Kidney epithelial cell (primary cell): ENCODE measurements at regions not wholly inside any gene's neighbourhood (a gene's known extent, or its start where the extent isn't known, plus 50 kb on each side); places are given as distances from the start of the nearest gene placed in this dataset.

Source experiments
- DNase-seq: peaks from one replicate; pipeline ENCODE4 v3.0.0-alpha.2; 2010; ENCODE audit warnings: low read depth
- H3K27me3 ChIP-seq: 2 replicates; pipeline ENCODE4 v1.6.0; 2011; ENCODE audit warnings: low read length; ENCODE audit not compliant: control insufficient read depth, insufficient read depth
- H3K36me3 ChIP-seq: 2 replicates; pipeline ENCODE4 v1.5.1; 2011; ENCODE audit warnings: low read length; ENCODE audit not compliant: control insufficient read depth, insufficient read depth
- H3K4me3 ChIP-seq: 2 replicates; pipeline ENCODE4 v1.5.1; 2011; ENCODE audit warnings: low read depth, mild to moderate bottlenecking, control low read depth, low read length
- CTCF ChIP-seq: IDR thresholded peaks from 2 replicates; pipeline ENCODE4 v1.5.1; 2011; ENCODE audit warnings: mild to moderate bottlenecking, moderate library complexity, low read length, control low read depth, inconsistent platforms; ENCODE audit not compliant: insufficient read depth, poor library complexity, severe bottlenecking

- DNase-seq: no peak
- Histone ChIP-seq H3K27me3 (no peaks in the 10 kb centered on the region), H3K36me3 (no peaks in the 10 kb centered on the region), H3K4me3 (no peak overlapping the region)
- TF ChIP-seq CTCF: no peak
These were observed 880.0 kb downstream of the BRD1 start for GRCh38 chr22:48947636-48948035.

GRCh38 chr22:48945621-48946458 lies 881.8 kb downstream of the BRD1 start:
- DNase-seq: no peak
- no peak for TF ChIP-seq CTCF
- Histone ChIP-seq H3K27me3 (no peaks in the 10 kb centered on the region), H3K4me3 (no peak overlapping the region), H3K36me3 (no peaks in the 10 kb centered on the region)

- H3K27me3 ChIP-seq: no peaks in the 10 kb centered on the region
- TF ChIP-seq CTCF: no peak
- no peak overlapping the region for H3K4me3 ChIP-seq
- DNase-seq: no peak
- no peaks in the 10 kb centered on the region for H3K36me3 ChIP-seq
These were observed 882.7 kb downstream of the BRD1 start for GRCh38 chr22:48944751-48945620.

- H3K4me3 ChIP-seq: no peak overlapping the region
- DNase-seq: no peak
- H3K36me3 ChIP-seq: no peaks in the 10 kb centered on the region
- no peaks in the 10 kb centered on the region for H3K27me3 ChIP-seq
- TF ChIP-seq CTCF: no peak
These were observed 883.3 kb downstream of the BRD1 start for GRCh38 chr22:48944433-48944750.

- Histone ChIP-seq H3K27me3 (no peaks in the 10 kb centered on the region), H3K36me3 (no peaks in the 10 kb centered on the region), H3K4me3 (no peak overlapping the region)
- no peak for DNase-seq
- no peak for TF ChIP-seq CTCF
These were observed 883.9 kb downstream of the BRD1 start for GRCh38 chr22:48943567-48944432.
